ENCODE measurements at regions not wholly inside any gene's neighbourhood (a gene's known extent, or its start where the extent isn't known, plus 50 kb on each side); places are given as distances from the start of the nearest gene placed in this dataset.
"Not testable (repeated sequence)": the region's sequence is repeated elsewhere in the genome, so short reads cannot be mapped to it uniquely, and the experiment has no call there.

- H2AFZ ChIP-seq (ENCODE audit: low read length), result no peak overlapping the region
- H3K36me3 ChIP-seq (ENCODE audit: insufficient read depth, low read length), result no peaks in the 10 kb centered on the region
- no peak for DNase-seq
These were observed 88.3 kb downstream of the RSL24D1 start for GRCh38 chr15:55108448-55108847.

GRCh38 chr15:55106155-55106554, 90.6 kb downstream of the RSL24D1 start:
- Histone ChIP-seq H2AFZ (ENCODE audit: low read length) (no peak overlapping the region), H4K20me1 (ENCODE audit: insufficient read depth, low read depth, low read length) (no peaks in the 10 kb centered on the region), H3K36me3 (ENCODE audit: insufficient read depth, low read length) (no peaks in the 10 kb centered on the region), H3K4me2 (ENCODE audit: low read depth, low read length, poor library complexity, severe bottlenecking) (no peak overlapping the region), H3K4me3 (ENCODE audit: low read length) (no peak overlapping the region), H3K9me3 (ENCODE audit: low read length) (no peaks in the 10 kb centered on the region), H3K9ac (ENCODE audit: low read length) (no peak overlapping the region), H3K79me2 (ENCODE audit: low read length) (no peaks in the 10 kb centered on the region), H3K27ac (ENCODE audit: low read length) (no peak overlapping the region), H3K4me1 (ENCODE audit: low read length) (no peaks in the 10 kb centered on the region), H3K27me3 (ENCODE audit: low read length) (no peaks in the 10 kb centered on the region), H3K9me2 (replicated peaks; ENCODE audit: insufficient read depth, low read length) (no peaks in the 10 kb centered on the region)
- no peak for DNase-seq

More at GRCh38 chr15:55108448-55108847, 88.3 kb downstream of the RSL24D1 start:
- H4K20me1 ChIP-seq (ENCODE audit: insufficient read depth, low read depth, low read length), result no peaks in the 10 kb centered on the region
- H3K4me3 ChIP-seq (ENCODE audit: low read length), result no peak overlapping the region
- no peaks in the 10 kb centered on the region for H3K4me1 ChIP-seq (ENCODE audit: low read length)
- H3K27ac ChIP-seq (ENCODE audit: low read length), result no peak overlapping the region
- no peaks in the 10 kb centered on the region for H3K9me3 ChIP-seq (ENCODE audit: low read length)
- H3K9ac ChIP-seq (ENCODE audit: low read length), result no peak overlapping the region
- H3K79me2 ChIP-seq (ENCODE audit: low read length), result no peaks in the 10 kb centered on the region
- H3K4me2 ChIP-seq (ENCODE audit: low read depth, low read length, poor library complexity, severe bottlenecking), result no peak overlapping the region
- H3K9me2 ChIP-seq (replicated peaks; ENCODE audit: insufficient read depth, low read length), result no peaks in the 10 kb centered on the region
- H3K27me3 ChIP-seq (ENCODE audit: low read length), result no peaks in the 10 kb centered on the region

- Histone ChIP-seq H3K4me1 (ENCODE audit: low read length) (no peaks in the 10 kb centered on the region), H3K79me2 (ENCODE audit: low read length) (no peaks in the 10 kb centered on the region), H3K9me2 (replicated peaks; ENCODE audit: insufficient read depth, low read length) (no peaks in the 10 kb centered on the region), H3K4me2 (ENCODE audit: low read depth, low read length, poor library complexity, severe bottlenecking) (no peak overlapping the region), H3K4me3 (ENCODE audit: low read length) (no peak overlapping the region), H3K9ac (ENCODE audit: low read length) (no peak overlapping the region), H3K36me3 (ENCODE audit: insufficient read depth, low read length) (no peaks in the 10 kb centered on the region), H3K27me3 (ENCODE audit: low read length) (no peaks in the 10 kb centered on the region), H4K20me1 (ENCODE audit: insufficient read depth, low read depth, low read length) (no peaks in the 10 kb centered on the region), H3K9me3 (ENCODE audit: low read length) (no peaks in the 10 kb centered on the region), H3K27ac (ENCODE audit: low read length) (no peak overlapping the region), H2AFZ (ENCODE audit: low read length) (no peak overlapping the region)
- no peak for DNase-seq
These were observed 102.6 kb downstream of the RSL24D1 start for GRCh38 chr15:55094136-55094535.

GRCh38 chr15:55088207-55088606, 108.5 kb downstream of the RSL24D1 start:
- Histone ChIP-seq H2AFZ (ENCODE audit: low read length) (no peak overlapping the region), H3K9me3 (ENCODE audit: low read length) (no peaks in the 10 kb centered on the region), H4K20me1 (ENCODE audit: insufficient read depth, low read depth, low read length) (no peaks in the 10 kb centered on the region), H3K36me3 (ENCODE audit: insufficient read depth, low read length) (no peaks in the 10 kb centered on the region), H3K4me2 (ENCODE audit: low read depth, low read length, poor library complexity, severe bottlenecking) (no peak overlapping the region), H3K9ac (ENCODE audit: low read length) (no peak overlapping the region), H3K4me1 (ENCODE audit: low read length) (no peaks in the 10 kb centered on the region), H3K9me2 (replicated peaks; ENCODE audit: insufficient read depth, low read length) (no peaks in the 10 kb centered on the region), H3K4me3 (ENCODE audit: low read length) (no peak overlapping the region), H3K79me2 (ENCODE audit: low read length) (no peaks in the 10 kb centered on the region), H3K27ac (ENCODE audit: low read length) (no peak overlapping the region), H3K27me3 (ENCODE audit: low read length) (no peaks in the 10 kb centered on the region)
- DNase-seq, result no peak

- Histone ChIP-seq H3K27ac (ENCODE audit: low read length) (no peak overlapping the region), H4K20me1 (ENCODE audit: insufficient read depth, low read depth, low read length) (no peaks in the 10 kb centered on the region), H2AFZ (ENCODE audit: low read length) (no peak overlapping the region), H3K79me2 (ENCODE audit: low read length) (no peaks in the 10 kb centered on the region), H3K9me2 (replicated peaks; ENCODE audit: insufficient read depth, low read length) (no peaks in the 10 kb centered on the region), H3K9me3 (ENCODE audit: low read length) (no peaks in the 10 kb centered on the region), H3K4me3 (ENCODE audit: low read length) (no peak overlapping the region), H3K4me2 (ENCODE audit: low read depth, low read length, poor library complexity, severe bottlenecking) (no peak overlapping the region), H3K4me1 (ENCODE audit: low read length) (no peaks in the 10 kb centered on the region), H3K9ac (ENCODE audit: low read length) (no peak overlapping the region), H3K36me3 (ENCODE audit: insufficient read depth, low read length) (no peaks in the 10 kb centered on the region), H3K27me3 (ENCODE audit: low read length) (no peaks in the 10 kb centered on the region)
- no peak for DNase-seq
These were observed 112.1 kb downstream of the RSL24D1 start for GRCh38 chr15:55084673-55085072.

GRCh38 chr15:55084216-55084615, 112.5 kb downstream of the RSL24D1 start:
- Histone ChIP-seq H2AFZ (ENCODE audit: low read length) (no peak overlapping the region), H3K4me2 (ENCODE audit: low read depth, low read length, poor library complexity, severe bottlenecking) (no peak overlapping the region), H3K27me3 (ENCODE audit: low read length) (no peaks in the 10 kb centered on the region), H3K4me3 (ENCODE audit: low read length) (no peak overlapping the region), H3K9me3 (ENCODE audit: low read length) (no peaks in the 10 kb centered on the region), H3K79me2 (ENCODE audit: low read length) (no peaks in the 10 kb centered on the region), H3K9ac (ENCODE audit: low read length) (no peak overlapping the region), H3K4me1 (ENCODE audit: low read length) (no peaks in the 10 kb centered on the region), H3K27ac (ENCODE audit: low read length) (no peak overlapping the region), H3K36me3 (ENCODE audit: insufficient read depth, low read length) (no peaks in the 10 kb centered on the region), H4K20me1 (ENCODE audit: insufficient read depth, low read depth, low read length) (no peaks in the 10 kb centered on the region), H3K9me2 (replicated peaks; ENCODE audit: insufficient read depth, low read length) (no peaks in the 10 kb centered on the region)
- no peak for DNase-seq

GRCh38 chr15:55077052-55077451, 119.7 kb downstream of the RSL24D1 start:
- H3K27ac ChIP-seq (ENCODE audit: low read length); H4K20me1 ChIP-seq (ENCODE audit: insufficient read depth, low read depth, low read length); H2AFZ ChIP-seq (ENCODE audit: low read length); H3K4me2 ChIP-seq (ENCODE audit: low read depth, low read length, poor library complexity, severe bottlenecking); H3K4me3 ChIP-seq (ENCODE audit: low read length); H3K9me2 ChIP-seq (replicated peaks; ENCODE audit: insufficient read depth, low read length); H3K9me3 ChIP-seq (ENCODE audit: low read length); H3K79me2 ChIP-seq (ENCODE audit: low read length); H3K9ac ChIP-seq (ENCODE audit: low read length); H3K4me1 ChIP-seq (ENCODE audit: low read length); DNase-seq; H3K36me3 ChIP-seq (ENCODE audit: insufficient read depth, low read length); H3K27me3 ChIP-seq (ENCODE audit: low read length): not testable (repeated sequence)

GRCh38 chr15:55074431-55074830, 122.3 kb downstream of the RSL24D1 start:
- Histone ChIP-seq H2AFZ (ENCODE audit: low read length) (no peak overlapping the region), H3K4me3 (ENCODE audit: low read length) (no peak overlapping the region), H3K36me3 (ENCODE audit: insufficient read depth, low read length) (no peaks in the 10 kb centered on the region), H3K9me2 (replicated peaks; ENCODE audit: insufficient read depth, low read length) (0 out of 2 replicates have a peak, but pooled peaks cover 4% of the 10 kb centered on the region), H4K20me1 (ENCODE audit: insufficient read depth, low read depth, low read length) (no peaks in the 10 kb centered on the region), H3K27ac (ENCODE audit: low read length) (no peak overlapping the region), H3K27me3 (ENCODE audit: low read length) (no peaks in the 10 kb centered on the region), H3K4me2 (ENCODE audit: low read depth, low read length, poor library complexity, severe bottlenecking) (no peak overlapping the region), H3K4me1 (ENCODE audit: low read length) (no peaks in the 10 kb centered on the region), H3K79me2 (ENCODE audit: low read length) (no peaks in the 10 kb centered on the region), H3K9ac (ENCODE audit: low read length) (no peak overlapping the region), H3K9me3 (ENCODE audit: low read length) (no peaks in the 10 kb centered on the region)
- DNase-seq, result no peak

GRCh38 chr15:55063970-55064369, 132.8 kb downstream of the RSL24D1 start:
- H4K20me1 ChIP-seq (ENCODE audit: insufficient read depth, low read depth, low read length); H3K27me3 ChIP-seq (ENCODE audit: low read length); H3K4me2 ChIP-seq (ENCODE audit: low read depth, low read length, poor library complexity, severe bottlenecking); H3K9ac ChIP-seq (ENCODE audit: low read length); H3K36me3 ChIP-seq (ENCODE audit: insufficient read depth, low read length); H3K4me3 ChIP-seq (ENCODE audit: low read length); DNase-seq; H2AFZ ChIP-seq (ENCODE audit: low read length); H3K9me3 ChIP-seq (ENCODE audit: low read length); H3K27ac ChIP-seq (ENCODE audit: low read length); H3K79me2 ChIP-seq (ENCODE audit: low read length); H3K9me2 ChIP-seq (replicated peaks; ENCODE audit: insufficient read depth, low read length); H3K4me1 ChIP-seq (ENCODE audit: low read length): not testable (repeated sequence)

Measured in Karpas-422 (cell line).